ENCODE measurements at regions not wholly inside any gene's neighbourhood (a gene's known extent, or its start where the extent isn't known, plus 50 kb on each side); places are given as distances from the start of the nearest gene placed in this dataset.

GRCh38 chr2:119051263-119051662, 107.3 kb downstream of the C1QL2 start:
- Histone ChIP-seq H3K4me3 (no peak overlapping the region), H3K79me2 (no peaks in the 10 kb centered on the region), H3K27me3 (no peaks in the 10 kb centered on the region), H3K4me1 (ENCODE audit: insufficient read depth) (peaks cover 12% of the 10 kb centered on the region), H3K4me2 (peak overlapping the region; percentile 61), H2AFZ (peak overlapping the region; percentile 35), H3K27ac (peak overlapping the region; percentile 94), H3K9me2 (replicated peaks; ENCODE audit: insufficient read depth) (no peaks in the 10 kb centered on the region), H3K36me3 (replicated peaks; ENCODE audit: insufficient read depth, low read depth) (no peaks in the 10 kb centered on the region), H4K20me1 (ENCODE audit: insufficient read depth, poor library complexity, severe bottlenecking) (no peaks in the 10 kb centered on the region), H3K9me3 (ENCODE audit: low read depth) (no peaks in the 10 kb centered on the region)
- WGBS (ENCODE audit: low lambda C conversion rate, missing lambda C conversion rate), result 69% methylated on average over 2 of the region's 2 CpGs
- no peak for TF ChIP-seq EZH2 (IDR thresholded peaks at IDR 0.05; ENCODE audit: borderline replicate concordance)
- no peak for TF ChIP-seq CTCF (IDR thresholded peaks at IDR 0.05; ENCODE audit: poor library complexity)
- no peak for TF ChIP-seq EZH2phosphoT487 (IDR thresholded peaks at IDR 0.05; ENCODE audit: low read depth, severe bottlenecking, unreplicated experiment)
- DNase-seq (ENCODE audit: low spot score), result no peak

DNA sequence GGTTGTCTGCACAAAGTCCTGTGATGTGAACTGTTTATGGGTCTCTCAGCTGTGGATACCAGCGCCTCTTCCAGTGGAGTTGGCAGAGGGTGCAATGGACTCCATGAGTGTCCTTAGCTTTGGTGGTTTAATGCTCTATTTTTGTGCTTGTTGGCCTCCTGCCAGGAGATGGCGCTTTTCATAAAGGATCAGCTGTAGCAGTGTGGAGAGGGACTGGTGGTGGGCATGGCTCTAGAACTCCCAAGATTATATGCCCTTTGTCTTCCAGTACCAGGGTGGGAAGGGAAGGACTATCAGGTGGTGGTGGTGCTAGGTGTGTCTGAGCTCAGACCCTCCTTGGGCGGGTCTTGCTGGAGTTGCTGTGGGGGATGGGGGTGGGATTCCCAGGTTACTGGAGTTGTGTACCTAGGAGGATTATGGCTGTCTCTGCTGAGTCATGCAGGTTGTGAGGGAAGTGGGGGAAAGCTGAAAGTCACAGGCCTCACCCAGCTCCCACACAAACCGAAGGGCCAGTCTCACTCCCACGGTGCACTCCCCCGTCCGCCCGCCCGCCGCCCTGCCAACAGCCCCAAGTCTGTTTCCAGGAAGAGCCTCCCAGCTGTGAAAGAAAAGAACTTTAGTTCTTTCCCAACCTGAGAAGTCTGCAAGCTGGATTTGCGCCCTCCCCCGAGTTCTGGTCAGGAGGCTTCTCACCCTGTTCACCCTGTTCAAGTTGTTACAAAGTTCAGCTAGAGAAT, 108.1 kb downstream of the MARCO start:
- Histone ChIP-seq H3K4me1 (ENCODE audit: insufficient read depth) (peaks cover 12% of the 10 kb centered on the region), H3K79me2 (no peaks in the 10 kb centered on the region), H3K27me3 (no peaks in the 10 kb centered on the region), H3K4me2 (peak overlapping the region; percentile 61), H3K4me3 (no peak overlapping the region), H3K9me2 (replicated peaks; ENCODE audit: insufficient read depth) (no peaks in the 10 kb centered on the region), H3K36me3 (replicated peaks; ENCODE audit: insufficient read depth, low read depth) (no peaks in the 10 kb centered on the region), H3K9me3 (ENCODE audit: low read depth) (no peaks in the 10 kb centered on the region), H3K27ac (peak overlapping the region; percentile 94), H2AFZ (peak overlapping the region; percentile 35), H4K20me1 (ENCODE audit: insufficient read depth, poor library complexity, severe bottlenecking) (no peaks in the 10 kb centered on the region)
- DNase-seq (ENCODE audit: low spot score), result peak; percentile 56
- TF ChIP-seq CTCF (IDR thresholded peaks at IDR 0.05; ENCODE audit: poor library complexity), result peak; percentile 25
- no peak for TF ChIP-seq EZH2 (IDR thresholded peaks at IDR 0.05; ENCODE audit: borderline replicate concordance)
- no peak for TF ChIP-seq EZH2phosphoT487 (IDR thresholded peaks at IDR 0.05; ENCODE audit: low read depth, severe bottlenecking, unreplicated experiment)
- WGBS (ENCODE audit: low lambda C conversion rate, missing lambda C conversion rate), result 65% methylated on average over 12 of the region's 12 CpGs
